ENCODE measurements at regions not wholly inside any gene's neighbourhood (a gene's known extent, or its start where the extent isn't known, plus 50 kb on each side); places are given as distances from the start of the nearest gene placed in this dataset.

- Histone ChIP-seq H3K27me3 (no peaks in the 10 kb centered on the region), H3K9me3 (ENCODE audit: low read depth) (no peaks in the 10 kb centered on the region), H3K4me1 (ENCODE audit: low read depth) (no peaks in the 10 kb centered on the region), H3K4me3 (no peak overlapping the region), H3K36me3 (no peaks in the 10 kb centered on the region), H3K27ac (no peak overlapping the region)
- TF ChIP-seq CTCF (IDR thresholded peaks at IDR 0.05; ENCODE audit: low read depth, low read length): no peak
- no peak for DNase-seq (ENCODE audit: low read depth in 1 of 2, low spot score in 1 of 2)
Measured at GRCh38 chr2:162915858-162916257, 77.3 kb upstream of the KCNH7 start.

- no peaks in the 10 kb centered on the region for H3K9me3 ChIP-seq (ENCODE audit: low read depth)
- no peak overlapping the region for H3K27ac ChIP-seq
- H3K4me3 ChIP-seq: no peak overlapping the region
- no peaks in the 10 kb centered on the region for H3K4me1 ChIP-seq (ENCODE audit: low read depth)
- no peak for DNase-seq (ENCODE audit: low read depth in 1 of 2, low spot score in 1 of 2)
- no peak for TF ChIP-seq CTCF (IDR thresholded peaks at IDR 0.05; ENCODE audit: low read depth, low read length)
- no peaks in the 10 kb centered on the region for H3K36me3 ChIP-seq
- no peaks in the 10 kb centered on the region for H3K27me3 ChIP-seq
Measured at GRCh38 chr2:162914161-162914560, 75.6 kb upstream of the KCNH7 start.

GRCh38 chr2:162912787-162913186 is 74.2 kb upstream of the KCNH7 start:
- Histone ChIP-seq H3K4me1 (ENCODE audit: low read depth) (peaks cover 6% of the 10 kb centered on the region), H3K36me3 (no peaks in the 10 kb centered on the region), H3K4me3 (no peak overlapping the region), H3K27me3 (no peaks in the 10 kb centered on the region), H3K9me3 (ENCODE audit: low read depth) (no peaks in the 10 kb centered on the region), H3K27ac (no peak overlapping the region)
- no peak for DNase-seq (ENCODE audit: low read depth in 1 of 2, low spot score in 1 of 2)
- no peak for TF ChIP-seq CTCF (IDR thresholded peaks at IDR 0.05; ENCODE audit: low read depth, low read length)

- no peak for TF ChIP-seq CTCF (IDR thresholded peaks at IDR 0.05; ENCODE audit: low read depth, low read length)
- no peaks in the 10 kb centered on the region for H3K36me3 ChIP-seq
- DNase-seq (ENCODE audit: low read depth in 1 of 2, low spot score in 1 of 2): no peak
- peaks cover 6% of the 10 kb centered on the region for H3K4me1 ChIP-seq (ENCODE audit: low read depth)
- no peak overlapping the region for H3K4me3 ChIP-seq
- H3K9me3 ChIP-seq (ENCODE audit: low read depth): no peaks in the 10 kb centered on the region
- no peak overlapping the region for H3K27ac ChIP-seq
- H3K27me3 ChIP-seq: no peaks in the 10 kb centered on the region
Measured at GRCh38 chr2:162908567-162908966, 70.0 kb upstream of the KCNH7 start.

- Histone ChIP-seq H3K4me1 (ENCODE audit: low read depth) (peaks cover 26% of the 10 kb centered on the region), H3K27ac (peak overlapping the region; percentile 1), H3K36me3 (no peaks in the 10 kb centered on the region), H3K27me3 (no peaks in the 10 kb centered on the region), H3K4me3 (no peak overlapping the region), H3K9me3 (ENCODE audit: low read depth) (no peaks in the 10 kb centered on the region)
- peak; percentile 76 for TF ChIP-seq CTCF (IDR thresholded peaks at IDR 0.05; ENCODE audit: low read depth, low read length)
- peak; percentile 73 to 74 for DNase-seq (ENCODE audit: low read depth in 1 of 2, low spot score in 1 of 2)
Measured at GRCh38 chr2:162890690-162891311, 52.2 kb upstream of the KCNH7 start.

Data from cardiac muscle cell (in vitro differentiated cells and primary cell).